ENCODE measurements at regions not wholly inside any gene's neighbourhood (a gene's known extent, or its start where the extent isn't known, plus 50 kb on each side); places are given as distances from the start of the nearest gene placed in this dataset.
A peak's percentile ranks its signal among the peaks of the same experiment; 100 is the strongest.

DNA sequence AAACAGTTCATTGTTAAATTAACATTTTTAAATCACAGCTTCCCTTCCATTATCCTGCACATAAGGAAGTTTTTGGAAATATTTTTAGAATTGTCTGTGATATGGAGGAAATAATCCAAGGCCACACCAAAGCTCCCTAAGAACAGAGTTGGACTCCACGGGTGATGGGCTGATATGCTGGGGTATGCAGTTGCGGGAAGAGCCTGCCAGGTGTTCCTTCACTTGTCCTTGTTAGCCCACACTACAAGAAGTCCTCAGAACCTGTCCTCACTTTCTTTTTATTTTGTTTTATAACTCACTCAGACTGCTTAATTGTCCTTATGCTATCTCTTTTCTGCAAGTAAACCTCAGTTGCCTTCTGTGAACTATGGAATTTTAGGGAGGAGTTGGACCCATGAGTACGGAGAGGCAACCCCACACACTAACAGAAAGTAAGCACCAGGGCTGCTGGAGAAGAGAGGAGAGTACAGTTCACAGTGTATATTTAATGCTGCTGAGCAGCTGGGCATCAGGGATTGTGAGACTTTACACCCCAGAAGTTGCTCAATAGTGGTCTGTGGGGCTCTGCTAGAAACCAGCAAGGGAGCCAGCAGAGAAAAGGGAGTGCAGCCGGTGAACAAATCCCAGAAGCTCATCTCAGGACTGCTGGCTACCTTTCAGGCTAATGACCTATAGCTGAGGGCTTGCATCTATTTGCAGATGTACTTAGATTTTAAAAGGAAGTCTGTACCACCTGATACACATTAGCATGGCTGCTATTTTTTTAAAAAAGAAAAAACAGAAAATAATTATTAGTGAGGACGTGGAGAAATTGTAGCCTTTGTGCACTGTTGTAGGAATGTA lies 64.6 kb upstream of the FOXN2 start (continued):
- TF ChIP-seq, protein P1, sequence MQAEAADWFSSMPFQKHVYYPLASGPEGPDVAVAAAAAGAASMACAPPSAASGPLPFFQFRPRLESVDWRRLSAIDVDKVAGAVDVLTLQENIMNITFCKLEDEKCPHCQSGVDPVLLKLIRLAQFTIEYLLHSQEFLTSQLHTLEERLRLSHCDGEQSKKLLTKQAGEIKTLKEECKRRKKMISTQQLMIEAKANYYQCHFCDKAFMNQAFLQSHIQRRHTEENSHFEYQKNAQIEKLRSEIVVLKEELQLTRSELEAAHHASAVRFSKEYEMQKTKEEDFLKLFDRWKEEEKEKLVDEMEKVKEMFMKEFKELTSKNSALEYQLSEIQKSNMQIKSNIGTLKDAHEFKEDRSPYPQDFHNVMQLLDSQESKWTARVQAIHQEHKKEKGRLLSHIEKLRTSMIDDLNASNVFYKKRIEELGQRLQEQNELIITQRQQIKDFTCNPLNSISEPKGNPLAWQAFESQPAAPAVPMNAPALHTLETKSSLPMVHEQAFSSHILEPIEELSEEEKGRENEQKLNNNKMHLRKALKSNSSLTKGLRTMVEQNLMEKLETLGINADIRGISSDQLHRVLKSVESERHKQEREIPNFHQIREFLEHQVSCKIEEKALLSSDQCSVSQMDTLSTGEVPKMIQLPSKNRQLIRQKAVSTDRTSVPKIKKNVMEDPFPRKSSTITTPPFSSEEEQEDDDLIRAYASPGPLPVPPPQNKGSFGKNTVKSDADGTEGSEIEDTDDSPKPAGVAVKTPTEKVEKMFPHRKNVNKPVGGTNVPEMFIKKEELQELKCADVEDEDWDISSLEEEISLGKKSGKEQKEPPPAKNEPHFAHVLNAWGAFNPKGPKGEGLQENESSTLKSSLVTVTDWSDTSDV (CRISPR knock-in tag; IDR thresholded peaks at IDR 0.05): no peak
- TF ChIP-seq DPF2 (CRISPR knock-in tag; IDR thresholded peaks at IDR 0.05; ENCODE audit: borderline replicate concordance, low read depth) (peak; percentile 85), ZNF672 (CRISPR knock-in tag; IDR thresholded peaks at IDR 0.05) (no peak), SALL2 (CRISPR knock-in tag; IDR thresholded peaks at IDR 0.05) (no peak), SYNCRIP (IDR thresholded peaks at IDR 0.05; ENCODE audit: insufficient read depth, low read depth, low read length) (no peak), ZNF256 (CRISPR knock-in tag; conservative IDR thresholded peaks at IDR 0.05) (no peak), ZBTB42 (CRISPR knock-in tag; IDR thresholded peaks at IDR 0.05) (no peak), POLR2AphosphoS2 (IDR thresholded peaks at IDR 0.05; ENCODE audit: low read depth, low read length) (no peak), PRMT3 (CRISPR knock-in tag; IDR thresholded peaks at IDR 0.05; ENCODE audit: borderline replicate concordance, low read depth) (no peak), ARHGAP35 (CRISPR knock-in tag; IDR thresholded peaks at IDR 0.05; ENCODE audit: borderline replicate concordance) (no peak), BCL6 (CRISPR knock-in tag; IDR thresholded peaks at IDR 0.05) (peak; percentile 81), CENPT (CRISPR knock-in tag; IDR thresholded peaks at IDR 0.05; ENCODE audit: low read depth) (no peak)
- TF ChIP-seq, protein P2, sequence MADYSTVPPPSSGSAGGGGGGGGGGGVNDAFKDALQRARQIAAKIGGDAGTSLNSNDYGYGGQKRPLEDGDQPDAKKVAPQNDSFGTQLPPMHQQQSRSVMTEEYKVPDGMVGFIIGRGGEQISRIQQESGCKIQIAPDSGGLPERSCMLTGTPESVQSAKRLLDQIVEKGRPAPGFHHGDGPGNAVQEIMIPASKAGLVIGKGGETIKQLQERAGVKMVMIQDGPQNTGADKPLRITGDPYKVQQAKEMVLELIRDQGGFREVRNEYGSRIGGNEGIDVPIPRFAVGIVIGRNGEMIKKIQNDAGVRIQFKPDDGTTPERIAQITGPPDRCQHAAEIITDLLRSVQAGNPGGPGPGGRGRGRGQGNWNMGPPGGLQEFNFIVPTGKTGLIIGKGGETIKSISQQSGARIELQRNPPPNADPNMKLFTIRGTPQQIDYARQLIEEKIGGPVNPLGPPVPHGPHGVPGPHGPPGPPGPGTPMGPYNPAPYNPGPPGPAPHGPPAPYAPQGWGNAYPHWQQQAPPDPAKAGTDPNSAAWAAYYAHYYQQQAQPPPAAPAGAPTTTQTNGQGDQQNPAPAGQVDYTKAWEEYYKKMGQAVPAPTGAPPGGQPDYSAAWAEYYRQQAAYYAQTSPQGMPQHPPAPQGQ (CRISPR knock-in tag; IDR thresholded peaks at IDR 0.05; ENCODE audit: borderline replicate concordance): no peak
- TF ChIP-seq, protein P3, sequence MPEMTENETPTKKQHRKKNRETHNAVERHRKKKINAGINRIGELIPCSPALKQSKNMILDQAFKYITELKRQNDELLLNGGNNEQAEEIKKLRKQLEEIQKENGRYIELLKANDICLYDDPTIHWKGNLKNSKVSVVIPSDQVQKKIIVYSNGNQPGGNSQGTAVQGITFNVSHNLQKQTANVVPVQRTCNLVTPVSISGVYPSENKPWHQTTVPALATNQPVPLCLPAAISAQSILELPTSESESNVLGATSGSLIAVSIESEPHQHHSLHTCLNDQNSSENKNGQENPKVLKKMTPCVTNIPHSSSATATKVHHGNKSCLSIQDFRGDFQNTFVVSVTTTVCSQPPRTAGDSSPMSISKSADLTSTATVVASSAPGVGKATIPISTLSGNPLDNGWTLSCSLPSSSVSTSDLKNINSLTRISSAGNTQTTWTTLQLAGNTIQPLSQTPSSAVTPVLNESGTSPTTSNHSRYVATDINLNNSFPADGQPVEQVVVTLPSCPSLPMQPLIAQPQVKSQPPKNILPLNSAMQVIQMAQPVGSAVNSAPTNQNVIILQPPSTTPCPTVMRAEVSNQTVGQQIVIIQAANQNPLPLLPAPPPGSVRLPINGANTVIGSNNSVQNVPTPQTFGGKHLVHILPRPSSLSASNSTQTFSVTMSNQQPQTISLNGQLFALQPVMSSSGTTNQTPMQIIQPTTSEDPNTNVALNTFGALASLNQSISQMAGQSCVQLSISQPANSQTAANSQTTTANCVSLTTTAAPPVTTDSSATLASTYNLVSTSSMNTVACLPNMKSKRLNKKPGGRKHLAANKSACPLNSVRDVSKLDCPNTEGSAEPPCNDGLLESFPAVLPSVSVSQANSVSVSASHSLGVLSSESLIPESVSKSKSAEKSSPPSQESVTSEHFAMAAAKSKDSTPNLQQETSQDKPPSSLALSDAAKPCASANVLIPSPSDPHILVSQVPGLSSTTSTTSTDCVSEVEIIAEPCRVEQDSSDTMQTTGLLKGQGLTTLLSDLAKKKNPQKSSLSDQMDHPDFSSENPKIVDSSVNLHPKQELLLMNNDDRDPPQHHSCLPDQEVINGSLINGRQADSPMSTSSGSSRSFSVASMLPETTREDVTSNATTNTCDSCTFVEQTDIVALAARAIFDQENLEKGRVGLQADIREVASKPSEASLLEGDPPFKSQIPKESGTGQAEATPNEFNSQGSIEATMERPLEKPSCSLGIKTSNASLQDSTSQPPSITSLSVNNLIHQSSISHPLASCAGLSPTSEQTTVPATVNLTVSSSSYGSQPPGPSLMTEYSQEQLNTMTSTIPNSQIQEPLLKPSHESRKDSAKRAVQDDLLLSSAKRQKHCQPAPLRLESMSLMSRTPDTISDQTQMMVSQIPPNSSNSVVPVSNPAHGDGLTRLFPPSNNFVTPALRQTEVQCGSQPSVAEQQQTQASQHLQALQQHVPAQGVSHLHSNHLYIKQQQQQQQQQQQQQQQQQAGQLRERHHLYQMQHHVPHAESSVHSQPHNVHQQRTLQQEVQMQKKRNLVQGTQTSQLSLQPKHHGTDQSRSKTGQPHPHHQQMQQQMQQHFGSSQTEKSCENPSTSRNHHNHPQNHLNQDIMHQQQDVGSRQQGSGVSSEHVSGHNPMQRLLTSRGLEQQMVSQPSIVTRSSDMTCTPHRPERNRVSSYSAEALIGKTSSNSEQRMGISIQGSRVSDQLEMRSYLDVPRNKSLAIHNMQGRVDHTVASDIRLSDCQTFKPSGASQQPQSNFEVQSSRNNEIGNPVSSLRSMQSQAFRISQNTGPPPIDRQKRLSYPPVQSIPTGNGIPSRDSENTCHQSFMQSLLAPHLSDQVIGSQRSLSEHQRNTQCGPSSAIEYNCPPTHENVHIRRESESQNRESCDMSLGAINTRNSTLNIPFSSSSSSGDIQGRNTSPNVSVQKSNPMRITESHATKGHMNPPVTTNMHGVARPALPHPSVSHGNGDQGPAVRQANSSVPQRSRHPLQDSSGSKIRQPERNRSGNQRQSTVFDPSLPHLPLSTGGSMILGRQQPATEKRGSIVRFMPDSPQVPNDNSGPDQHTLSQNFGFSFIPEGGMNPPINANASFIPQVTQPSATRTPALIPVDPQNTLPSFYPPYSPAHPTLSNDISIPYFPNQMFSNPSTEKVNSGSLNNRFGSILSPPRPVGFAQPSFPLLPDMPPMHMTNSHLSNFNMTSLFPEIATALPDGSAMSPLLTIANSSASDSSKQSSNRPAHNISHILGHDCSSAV (CRISPR knock-in tag; IDR thresholded peaks at IDR 0.05; ENCODE audit: borderline replicate concordance): no peak
- TF ChIP-seq, protein P4, sequence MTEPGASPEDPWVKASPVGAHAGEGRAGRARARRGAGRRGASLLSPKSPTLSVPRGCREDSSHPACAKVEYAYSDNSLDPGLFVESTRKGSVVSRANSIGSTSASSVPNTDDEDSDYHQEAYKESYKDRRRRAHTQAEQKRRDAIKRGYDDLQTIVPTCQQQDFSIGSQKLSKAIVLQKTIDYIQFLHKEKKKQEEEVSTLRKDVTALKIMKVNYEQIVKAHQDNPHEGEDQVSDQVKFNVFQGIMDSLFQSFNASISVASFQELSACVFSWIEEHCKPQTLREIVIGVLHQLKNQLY (CRISPR knock-in tag; IDR thresholded peaks at IDR 0.05): peak; percentile 49; the same call in 1 of the 2 replicates
